ENCODE measurements at regions not wholly inside any gene's neighbourhood (a gene's known extent, or its start where the extent isn't known, plus 50 kb on each side); places are given as distances from the start of the nearest gene placed in this dataset.

GRCh38 chr6:106757267-106757666 is 127.9 kb downstream of the QRSL1 start:
- peaks cover 3% of the 10 kb centered on the region for H3K9me3 Mint-ChIP-seq
- H3K27me3 Mint-ChIP-seq: no peaks in the 10 kb centered on the region
- intact Hi-C loops (cut with micrococcal nuclease): no loop called here
- ChIA-PET POLR2A (no interaction called here), CTCF (interaction anchor here (0.6 kb wide), 1 partner anchor 219 kb away, joined by 3 read pairs; no protein-coding TSS in a partner anchor)
- H3K27ac Mint-ChIP-seq: no peak overlapping the region
- H3K36me3 Mint-ChIP-seq (ENCODE audit: low read depth): no peaks in the 10 kb centered on the region
- no peak overlapping the region for H3K4me3 Mint-ChIP-seq
- no peak for ATAC-seq
- no peak for TF ChIP-seq CTCF (IDR thresholded peaks at IDR 0.05)
- H3K4me1 Mint-ChIP-seq (ENCODE audit: low read depth): no peaks in the 10 kb centered on the region
- DNase-seq: no peak

GRCh38 chr6:106754215-106754614 is 124.8 kb downstream of the QRSL1 start:
- DNase-seq: no peak
- ChIA-PET POLR2A (no interaction called here), CTCF (no interaction called here)
- no peaks in the 10 kb centered on the region for H3K4me1 Mint-ChIP-seq (ENCODE audit: low read depth)
- H3K4me3 Mint-ChIP-seq: no peak overlapping the region
- TF ChIP-seq CTCF (IDR thresholded peaks at IDR 0.05): no peak
- H3K27me3 Mint-ChIP-seq: no peaks in the 10 kb centered on the region
- no peak for ATAC-seq
- intact Hi-C loops (cut with micrococcal nuclease): no loop called here
- no peak overlapping the region for H3K27ac Mint-ChIP-seq
- H3K36me3 Mint-ChIP-seq (ENCODE audit: low read depth): no peaks in the 10 kb centered on the region
- H3K9me3 Mint-ChIP-seq: no peaks in the 10 kb centered on the region

GRCh38 chr6:106752641-106753040 is 123.3 kb downstream of the QRSL1 start:
- ChIA-PET CTCF (no interaction called here), POLR2A (no interaction called here)
- Mint-ChIP-seq H3K4me1 (ENCODE audit: low read depth) (no peaks in the 10 kb centered on the region), H3K9me3 (no peaks in the 10 kb centered on the region), H3K27ac (no peak overlapping the region), H3K4me3 (no peak overlapping the region), H3K27me3 (peaks cover 4% of the 10 kb centered on the region), H3K36me3 (ENCODE audit: low read depth) (no peaks in the 10 kb centered on the region)
- intact Hi-C loops (cut with micrococcal nuclease): no loop called here
- TF ChIP-seq CTCF (IDR thresholded peaks at IDR 0.05): no peak
- DNase-seq (no peak), ATAC-seq (no peak)

GRCh38 chr6:106751501-106752252 is 122.3 kb downstream of the QRSL1 start:
- H3K4me1 Mint-ChIP-seq (ENCODE audit: low read depth): no peaks in the 10 kb centered on the region
- POLR2A ChIA-PET: no interaction called here

More at GRCh38 chr6:106751501-106752252, 122.3 kb downstream of the QRSL1 start:
- H3K36me3 Mint-ChIP-seq (ENCODE audit: low read depth): no peaks in the 10 kb centered on the region
- CTCF ChIA-PET: no interaction called here
- H3K4me3 Mint-ChIP-seq: no peak overlapping the region
- no peak overlapping the region for H3K27ac Mint-ChIP-seq
- peaks cover 4% of the 10 kb centered on the region for H3K27me3 Mint-ChIP-seq
- DNase-seq (no peak), ATAC-seq (no peak)
- intact Hi-C loops (cut with micrococcal nuclease): no loop called here
- no peak for TF ChIP-seq CTCF (IDR thresholded peaks at IDR 0.05)
- no peaks in the 10 kb centered on the region for H3K9me3 Mint-ChIP-seq
